ENCODE measurements at regions not wholly inside any gene's neighbourhood (a gene's known extent, or its start where the extent isn't known, plus 50 kb on each side); places are given as distances from the start of the nearest gene placed in this dataset.

- no peak for TF ChIP-seq CTCF (IDR thresholded peaks at IDR 0.05)
- no peak for TF ChIP-seq ZFX (IDR thresholded peaks at IDR 0.05; ENCODE audit: borderline replicate concordance)
Measured at GRCh38 chr18:28729321-28729720, 552.4 kb upstream of the CDH2 start.
